H1 (cell line): ENCODE measurements at regions not wholly inside any gene's neighbourhood (a gene's known extent, or its start where the extent isn't known, plus 50 kb on each side); places are given as distances from the start of the nearest gene placed in this dataset.

Experiments
- BRCA1 ChIP-seq: IDR thresholded peaks from 2 replicates; pipeline ENCODE4 v1.6.1; 2012; ENCODE audit warnings: low read depth, low read length, improper control_type of control experiment
- CHD2 ChIP-seq: IDR thresholded peaks from 2 replicates; pipeline ENCODE4 v1.6.1; 2012; ENCODE audit warnings: low read length, improper control_type of control experiment
- MAX ChIP-seq: IDR thresholded peaks from 2 replicates; pipeline ENCODE4 v1.6.1; 2012; ENCODE audit warnings: inconsistent platforms
- NRF1 ChIP-seq: IDR thresholded peaks from 2 replicates; pipeline ENCODE4 v1.6.1; 2011; ENCODE audit warnings: mild to moderate bottlenecking, low read depth, low read length, improper control_type of control experiment
- POLR2A ChIP-seq, 2 experiments: IDR thresholded peaks; 1 replicate in 1 of 2; 2 replicates in 1 of 2; pipeline ENCODE4 v1.6.1; 2011; ENCODE audit warnings: low read depth in 2 of 2, low read length in 2 of 2, mild to moderate bottlenecking in 2 of 2; ENCODE audit errors: control extremely low read depth in 1 of 2
- POLR2AphosphoS5 ChIP-seq: IDR thresholded peaks from 2 replicates; pipeline ENCODE4 v1.6.1; 2011; ENCODE audit warnings: low read depth, low read length
- SP4 ChIP-seq: IDR thresholded peaks from 2 replicates; pipeline ENCODE4 v1.6.1; 2012; ENCODE audit warnings: low read length, inconsistent platforms
- SRF ChIP-seq: IDR thresholded peaks from 2 replicates; pipeline ENCODE4 v1.6.1; 2011; ENCODE audit warnings: mild to moderate bottlenecking, low read depth, low read length, moderate library complexity
- TF ChIP-seq, protein P1 (sequence below), 3 experiments: IDR thresholded peaks; 1 replicate in 2 of 3; 2 replicates in 1 of 3; pipeline versions ENCODE4 v1.5.1 to v1.6.1; 2011; ENCODE audit warnings: low read length in 3 of 3, mild to moderate bottlenecking in 3 of 3, inconsistent platforms in 2 of 3, low read depth in 1 of 3, moderate library complexity in 1 of 3; ENCODE audit not compliant: insufficient read depth in 1 of 3; ENCODE audit errors: control extremely low read depth in 1 of 3

GRCh38 chr1:234776876-234777855 is 167.2 kb upstream of the IRF2BP2 start:
- TF ChIP-seq, protein P1, sequence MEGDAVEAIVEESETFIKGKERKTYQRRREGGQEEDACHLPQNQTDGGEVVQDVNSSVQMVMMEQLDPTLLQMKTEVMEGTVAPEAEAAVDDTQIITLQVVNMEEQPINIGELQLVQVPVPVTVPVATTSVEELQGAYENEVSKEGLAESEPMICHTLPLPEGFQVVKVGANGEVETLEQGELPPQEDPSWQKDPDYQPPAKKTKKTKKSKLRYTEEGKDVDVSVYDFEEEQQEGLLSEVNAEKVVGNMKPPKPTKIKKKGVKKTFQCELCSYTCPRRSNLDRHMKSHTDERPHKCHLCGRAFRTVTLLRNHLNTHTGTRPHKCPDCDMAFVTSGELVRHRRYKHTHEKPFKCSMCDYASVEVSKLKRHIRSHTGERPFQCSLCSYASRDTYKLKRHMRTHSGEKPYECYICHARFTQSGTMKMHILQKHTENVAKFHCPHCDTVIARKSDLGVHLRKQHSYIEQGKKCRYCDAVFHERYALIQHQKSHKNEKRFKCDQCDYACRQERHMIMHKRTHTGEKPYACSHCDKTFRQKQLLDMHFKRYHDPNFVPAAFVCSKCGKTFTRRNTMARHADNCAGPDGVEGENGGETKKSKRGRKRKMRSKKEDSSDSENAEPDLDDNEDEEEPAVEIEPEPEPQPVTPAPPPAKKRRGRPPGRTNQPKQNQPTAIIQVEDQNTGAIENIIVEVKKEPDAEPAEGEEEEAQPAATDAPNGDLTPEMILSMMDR (IDR thresholded peaks at IDR 0.05; ENCODE audit: control extremely low read depth in 1 of 3, insufficient read depth in 1 of 3, low read depth in 1 of 3, low read length in 3 of 3) = 0 out of 4 replicates have a peak, but pooled peaks of 1 of the 3 experiments have one; percentile 1
- TF ChIP-seq MAX = no peak
- TF ChIP-seq POLR2AphosphoS5 = no peak
- TF ChIP-seq POLR2A (IDR thresholded peaks at IDR 0.05; ENCODE audit: control extremely low read depth in 1 of 2, low read depth in 2 of 2, low read length in 2 of 2) = no peak
- TF ChIP-seq NRF1 = no peak
- TF ChIP-seq SRF = 0 out of 2 replicates have a peak, but pooled peaks have one; percentile 2
- TF ChIP-seq SP4 = no peak
- TF ChIP-seq BRCA1 = no peak
- no peak for TF ChIP-seq CHD2
